ENCODE measurements at regions not wholly inside any gene's neighbourhood (a gene's known extent, or its start where the extent isn't known, plus 50 kb on each side); places are given as distances from the start of the nearest gene placed in this dataset.

- no peaks in the 10 kb centered on the region for H3K9me3 ChIP-seq (ENCODE audit: severe bottlenecking)
- H3K36me3 ChIP-seq: no peaks in the 10 kb centered on the region
- no peak overlapping the region for H3K27ac ChIP-seq
- H3K4me3 ChIP-seq (ENCODE audit: low read depth, low read length): no peak overlapping the region
- no peaks in the 10 kb centered on the region for H3K27me3 ChIP-seq (ENCODE audit: insufficient read depth, low read depth, severe bottlenecking)
- no peak for DNase-seq
- no peak for TF ChIP-seq CTCF (IDR thresholded peaks at IDR 0.05; ENCODE audit: low read depth, low read length)
These were observed 49.9 kb upstream of the TMPO start for GRCh38 chr12:98465505-98465904.

All from WERI-Rb-1 (cell line).